Muscle of arm (tissue), 1 donor: ENCODE measurements at regions not wholly inside any gene's neighbourhood (a gene's known extent, or its start where the extent isn't known, plus 50 kb on each side); places are given as distances from the start of the nearest gene placed in this dataset.

ENCODE experiments used
- DNase-seq: peaks from one replicate; pipeline ENCODE4 v3.0.0-alpha.2; 2013

DNA sequence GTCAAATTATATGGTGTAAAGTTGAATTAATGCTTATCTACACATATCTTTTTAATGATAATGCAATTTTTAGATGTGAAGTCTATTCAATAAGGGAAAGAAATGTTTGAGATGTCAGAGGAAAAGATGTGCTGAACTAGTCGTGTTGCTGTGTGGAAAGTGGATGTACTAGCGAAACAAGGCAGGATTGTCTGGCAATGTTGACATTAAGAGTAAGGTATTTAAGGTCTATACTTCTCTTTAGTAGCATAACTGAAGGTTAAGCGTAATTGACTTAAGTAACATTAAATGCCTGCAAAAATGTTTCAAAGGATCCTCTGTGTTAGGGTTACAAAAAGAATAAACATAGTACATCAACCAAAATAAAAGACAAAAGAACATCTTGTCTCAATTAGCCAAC is 787.3 kb upstream of the KLHL1 start:
- no peak for DNase-seq

DNA sequence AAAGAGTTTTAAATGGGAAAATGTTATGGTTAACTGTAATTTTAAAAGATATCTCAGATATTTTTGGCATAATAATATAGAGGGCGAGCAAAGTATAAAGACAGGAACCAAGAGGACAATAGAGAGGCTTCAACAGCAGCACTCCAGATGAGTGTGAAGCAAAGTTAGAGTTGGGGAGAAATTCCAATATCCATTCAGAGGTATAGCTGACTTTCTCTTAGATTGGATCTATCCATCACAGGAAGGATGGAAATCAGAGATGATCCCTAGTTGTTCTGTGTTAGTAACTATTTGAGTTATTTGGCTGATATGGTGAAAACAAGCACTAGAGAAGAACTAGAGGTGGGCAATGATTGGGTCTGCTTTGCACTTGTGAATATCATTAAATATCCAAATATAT is 786.0 kb upstream of the KLHL1 start:
- no peak for DNase-seq

GRCh38 chr13:70893832-70894231 is 785.6 kb upstream of the KLHL1 start:
- DNase-seq: no peak

- no peak for DNase-seq
Observed at GRCh38 chr13:70890289-70890688, 782.0 kb upstream of the KLHL1 start.

GRCh38 chr13:70889163-70889562 is 780.9 kb upstream of the KLHL1 start:
- DNase-seq: no peak

GRCh38 chr13:70884196-70884595 is 775.9 kb upstream of the KLHL1 start:
- no peak for DNase-seq

GRCh38 chr13:70874636-70875035 is 766.4 kb upstream of the KLHL1 start:
- DNase-seq: no peak

GRCh38 chr13:70864731-70865130 is 756.5 kb upstream of the KLHL1 start:
- DNase-seq: no peak

- no peak for DNase-seq
Observed at GRCh38 chr13:70856711-70857110, 748.5 kb upstream of the KLHL1 start.

- no peak for DNase-seq
Observed at GRCh38 chr13:70856025-70856424, 747.8 kb upstream of the KLHL1 start.

- no peak for DNase-seq
Observed at GRCh38 chr13:70849222-70849621, 741.0 kb upstream of the KLHL1 start.

GRCh38 chr13:70844391-70845108 is 736.3 kb upstream of the KLHL1 start:
- DNase-seq: no peak

GRCh38 chr13:70842062-70842644 is 733.9 kb upstream of the KLHL1 start:
- no peak for DNase-seq

- no peak for DNase-seq
Observed at GRCh38 chr13:70841240-70842061, 733.2 kb upstream of the KLHL1 start.

- no peak for DNase-seq
Observed at GRCh38 chr13:70835371-70835770, 727.1 kb upstream of the KLHL1 start.

DNA sequence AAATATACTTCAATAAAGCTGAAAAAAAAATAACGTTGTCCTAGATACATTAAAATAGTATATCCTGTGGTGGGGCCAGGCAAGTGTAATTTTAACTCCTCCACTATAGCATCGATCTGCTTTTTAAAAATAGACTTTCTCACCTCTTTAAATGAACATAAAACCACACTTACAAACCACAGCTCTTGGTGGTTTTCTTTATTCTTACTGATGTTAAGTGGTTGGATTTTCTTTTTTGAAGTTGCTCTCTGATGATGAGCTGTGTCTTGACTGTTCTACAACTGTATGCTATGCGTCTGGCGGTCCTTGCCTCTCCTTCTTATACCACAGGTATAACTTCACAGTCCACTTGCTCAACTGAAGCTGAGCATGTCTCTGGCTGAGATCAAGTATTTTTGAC is 721.5 kb upstream of the KLHL1 start:
- no peak for DNase-seq

GRCh38 chr13:70817576-70817975 is 709.3 kb upstream of the KLHL1 start:
- no peak for DNase-seq

- DNase-seq: no peak
Observed at GRCh38 chr13:70816853-70817252, 708.6 kb upstream of the KLHL1 start.

- DNase-seq: no peak
Observed at GRCh38 chr13:70814684-70815083, 706.4 kb upstream of the KLHL1 start.

GRCh38 chr13:70812481-70812880 is 704.2 kb upstream of the KLHL1 start:
- no peak for DNase-seq

- no peak for DNase-seq
Observed at GRCh38 chr13:70809588-70809987, 701.3 kb upstream of the KLHL1 start.

DNA sequence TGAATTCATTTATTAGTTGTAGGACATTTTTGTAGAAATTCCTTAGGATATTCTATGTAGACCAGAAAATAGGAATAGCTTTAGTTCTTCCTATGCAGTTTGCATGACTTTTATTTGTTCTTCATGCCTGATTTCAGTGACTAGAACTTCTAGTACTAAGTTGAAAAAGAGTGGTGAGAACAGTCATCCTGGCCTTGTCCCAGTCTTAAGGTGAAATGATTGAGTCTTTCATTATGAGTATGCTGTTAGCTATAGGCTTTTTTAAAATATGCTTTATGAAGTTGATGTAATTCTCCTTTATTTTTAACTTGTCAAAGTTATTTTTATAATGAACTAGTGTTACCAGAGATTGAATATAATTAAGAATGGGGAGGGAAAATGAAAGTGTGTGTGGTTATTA is 690.1 kb upstream of the KLHL1 start:
- no peak for DNase-seq

- no peak for DNase-seq
Observed at GRCh38 chr13:70795484-70795883, 687.2 kb upstream of the KLHL1 start.
